SH-SY5Y (cell line): ENCODE measurements at regions not wholly inside any gene's neighbourhood (a gene's known extent, or its start where the extent isn't known, plus 50 kb on each side); places are given as distances from the start of the nearest gene placed in this dataset.

Source experiments
- GATA2 ChIP-seq: IDR thresholded peaks from 2 replicates; pipeline ENCODE4 v1.6.1; 2011; ENCODE audit warnings: mild to moderate bottlenecking, low read depth, low read length
- GATA3 ChIP-seq: IDR thresholded peaks from 2 replicates; pipeline ENCODE4 v1.6.1; 2011; ENCODE audit warnings: low read depth, mild to moderate bottlenecking, low read length, moderate library complexity

GRCh38 chr2:217638533-217638932 is 364.3 kb downstream of the TNS1 start:
- TF ChIP-seq GATA3 (no peak), GATA2 (no peak)
